GM19397 (cell line): ENCODE measurements at regions not wholly inside any gene's neighbourhood (a gene's known extent, or its start where the extent isn't known, plus 50 kb on each side); places are given as distances from the start of the nearest gene placed in this dataset.

Experiments used
- ATAC-seq: cut with Tn5 transposase; IDR thresholded peaks from one replicate; pipeline ENCODE4 v1.9.1; 2021; ENCODE audit warnings: mild to moderate bottlenecking, moderate library complexity; ENCODE audit not compliant: unreplicated experiment

GRCh38 chr11:79794484-79795393, 353.9 kb upstream of the TENM4 start:
- ATAC-seq = no peak

- ATAC-seq = no peak
Measured at GRCh38 chr11:79794057-79794456, 353.2 kb upstream of the TENM4 start.

GRCh38 chr11:79786961-79787360, 346.1 kb upstream of the TENM4 start:
- ATAC-seq = no peak

- no peak for ATAC-seq
Measured at GRCh38 chr11:79783833-79784232, 343.0 kb upstream of the TENM4 start.

GRCh38 chr11:79768343-79768742, 327.5 kb upstream of the TENM4 start:
- ATAC-seq = no peak

- no peak for ATAC-seq
Measured at GRCh38 chr11:79762279-79762921, 321.6 kb upstream of the TENM4 start.

GRCh38 chr11:79758325-79758724, 317.5 kb upstream of the TENM4 start:
- ATAC-seq = no peak

GRCh38 chr11:79747406-79747805, 306.6 kb upstream of the TENM4 start:
- ATAC-seq = no peak

GRCh38 chr11:79744941-79745340, 304.1 kb upstream of the TENM4 start:
- no peak for ATAC-seq

- ATAC-seq = no peak
Measured at GRCh38 chr11:79742176-79742575, 301.3 kb upstream of the TENM4 start.

- ATAC-seq = no peak
Measured at GRCh38 chr11:79739591-79739990, 298.8 kb upstream of the TENM4 start.

GRCh38 chr11:79727221-79727620, 286.4 kb upstream of the TENM4 start:
- no peak for ATAC-seq

GRCh38 chr11:79720115-79720514, 279.3 kb upstream of the TENM4 start:
- ATAC-seq = no peak

- no peak for ATAC-seq
Measured at GRCh38 chr11:79708319-79708932, 267.6 kb upstream of the TENM4 start.

GRCh38 chr11:79705648-79706047, 264.8 kb upstream of the TENM4 start:
- ATAC-seq = no peak

- no peak for ATAC-seq
Measured at GRCh38 chr11:79702303-79702702, 261.5 kb upstream of the TENM4 start.

- no peak for ATAC-seq
Measured at GRCh38 chr11:79699246-79699645, 258.4 kb upstream of the TENM4 start.

- ATAC-seq = no peak
Measured at GRCh38 chr11:79697905-79698304, 257.1 kb upstream of the TENM4 start.

GRCh38 chr11:79694368-79694767, 253.5 kb upstream of the TENM4 start:
- no peak for ATAC-seq

GRCh38 chr11:79691445-79691844, 250.6 kb upstream of the TENM4 start:
- ATAC-seq = no peak

GRCh38 chr11:79686703-79687419, 246.0 kb upstream of the TENM4 start:
- ATAC-seq = no peak
